GM23338 (cell line): ENCODE measurements at regions not wholly inside any gene's neighbourhood (a gene's known extent, or its start where the extent isn't known, plus 50 kb on each side); places are given as distances from the start of the nearest gene placed in this dataset.

ENCODE experiments used
- ATAC-seq: fragments of 200-7000 bp; cut with Tn5 transposase; 3 replicates; pipeline ENCODE4 v1.9.1; 2020
- DNase-seq: peaks from one replicate; pipeline ENCODE4 v3.0.0-alpha.2; 2015; ENCODE audit warnings: low spot score
- H2AFZ ChIP-seq: fragments of 200-600 bp; sonication (generic); 2 replicates; pipeline ENCODE4 v1.8.0; 2016; ENCODE audit warnings: antibody characterized with exemption, mild to moderate bottlenecking, moderate library complexity
- H3F3A ChIP-seq: fragments of 200-600 bp; sonication (generic); replicated peaks from 2 replicates; pipeline ENCODE4 v1.8.0; 2017; ENCODE audit warnings: antibody characterized with exemption, mixed run types, low read depth
- H3K27ac ChIP-seq: fragments of 200-600 bp; sonication (generic); 2 replicates; pipeline ENCODE4 v1.6.1; 2016; ENCODE audit warnings: low read depth
- H3K27me3 ChIP-seq: fragments of 200-600 bp; sonication (generic); 2 replicates; pipeline ENCODE4 v1.8.0; 2016; ENCODE audit warnings: mild to moderate bottlenecking, mixed run types, moderate library complexity; ENCODE audit not compliant: insufficient read depth
- H3K36me3 ChIP-seq: fragments of 200-600 bp; sonication (generic); 2 replicates; pipeline ENCODE4 v1.8.0; 2016; ENCODE audit warnings: mild to moderate bottlenecking; ENCODE audit not compliant: insufficient read depth
- H3K4me1 ChIP-seq: fragments of 200-600 bp; sonication (generic); 2 replicates; pipeline ENCODE4 v1.8.0; 2016; ENCODE audit warnings: mild to moderate bottlenecking, moderate library complexity; ENCODE audit not compliant: insufficient read depth
- H3K4me2 ChIP-seq: fragments of 200-600 bp; sonication (generic); 2 replicates; pipeline ENCODE4 v1.7.1; 2017; ENCODE audit warnings: mixed run types
- H3K4me3 ChIP-seq: fragments of 200-600 bp; sonication (generic); 2 replicates; pipeline ENCODE4 v1.6.1; 2016; ENCODE audit warnings: mixed run types
- H3K79me2 ChIP-seq: fragments of 200-600 bp; sonication (generic); replicated peaks from 2 replicates; pipeline ENCODE4 v1.8.0; 2017; ENCODE audit warnings: mild to moderate bottlenecking; ENCODE audit not compliant: insufficient read depth
- H3K9me2 ChIP-seq: fragments of 200-600 bp; sonication (generic); 2 replicates; pipeline ENCODE4 v1.8.0; 2017; ENCODE audit not compliant: insufficient read depth
- H4K20me1 ChIP-seq: fragments of 200-600 bp; sonication (generic); replicated peaks from 2 replicates; pipeline ENCODE4 v1.8.0; 2017; ENCODE audit warnings: mild to moderate bottlenecking; ENCODE audit not compliant: insufficient read depth
- H3K27ac Mint-ChIP-seq: 2 replicates; pipeline ENCODE4 v1.8.0; 2020; ENCODE audit warnings: inconsistent platforms, mild to moderate bottlenecking, moderate library complexity, mixed read lengths
- H3K27me3 Mint-ChIP-seq: 3 replicates; pipeline ENCODE4 v1.8.0; 2022; ENCODE audit warnings: low read depth, mild to moderate bottlenecking, moderate library complexity, mixed read lengths, inconsistent platforms; ENCODE audit not compliant: insufficient read depth, poor library complexity
- H3K36me3 Mint-ChIP-seq: 3 replicates; pipeline ENCODE4 v1.8.0; 2021; ENCODE audit warnings: low read depth, mild to moderate bottlenecking, inconsistent platforms, moderate library complexity, mixed read lengths
- H3K4me1 Mint-ChIP-seq: 3 replicates; pipeline ENCODE4 v1.8.0; 2020; ENCODE audit warnings: mild to moderate bottlenecking, inconsistent platforms, mixed read lengths
- H3K4me3 Mint-ChIP-seq: 3 replicates; pipeline ENCODE4 v1.8.0; 2021; ENCODE audit warnings: moderate library complexity, mild to moderate bottlenecking, inconsistent platforms, mixed read lengths
- H3K9me3 Mint-ChIP-seq: 3 replicates; pipeline ENCODE4 v1.8.0; 2020; ENCODE audit warnings: moderate library complexity, mild to moderate bottlenecking, inconsistent platforms, mixed read lengths
- CREB1 ChIP-seq: fragments of 250-450 bp; sonication (Bioruptor Pico); IDR thresholded peaks from 2 replicates; pipeline ENCODE4 v1.5.0; 2020; ENCODE audit warnings: low read depth, mild to moderate bottlenecking, moderate library complexity
- EZH2 ChIP-seq: fragments of 200-600 bp; sonication (generic); IDR thresholded peaks from one replicate; pipeline ENCODE4 v1.8.0; 2017; ENCODE audit warnings: antibody characterized with exemption, mild to moderate bottlenecking, low read depth; ENCODE audit not compliant: unreplicated experiment
- EZH2phosphoT487 ChIP-seq: fragments of 200-600 bp; sonication (generic); IDR thresholded peaks from one replicate; pipeline ENCODE4 v1.8.1; 2018; ENCODE audit warnings: antibody characterized with exemption; ENCODE audit not compliant: unreplicated experiment
- JUNB ChIP-seq: IDR thresholded peaks from one replicate; pipeline ENCODE4 v1.6.1; 2016; ENCODE audit warnings: antibody characterized with exemption; ENCODE audit not compliant: unreplicated experiment
- NANOG ChIP-seq: IDR thresholded peaks from 2 replicates; pipeline ENCODE4 v1.6.1; 2016; ENCODE audit warnings: antibody characterized with exemption, borderline replicate concordance
- POLR2AphosphoS5 ChIP-seq: IDR thresholded peaks from 2 replicates; pipeline ENCODE4 v1.6.1; 2016; ENCODE audit warnings: antibody characterized with exemption, low read depth
- STAT1 ChIP-seq: IDR thresholded peaks from one replicate; pipeline ENCODE4 v1.6.1; 2016; ENCODE audit warnings: antibody characterized with exemption; ENCODE audit not compliant: unreplicated experiment
- ZNF114 ChIP-seq: fragments of 250-450 bp; sonication (Bioruptor Pico); IDR thresholded peaks from 2 replicates; pipeline ENCODE4 v1.5.0; 2020; ENCODE audit warnings: mild to moderate bottlenecking, moderate library complexity
- ZNF331 ChIP-seq: fragments of 250-450 bp; sonication (Bioruptor Pico); IDR thresholded peaks from 2 replicates; pipeline ENCODE4 v1.5.0; 2020; ENCODE audit warnings: low read depth, mild to moderate bottlenecking, moderate library complexity
- ZNF462 ChIP-seq: fragments of 250-450 bp; sonication (Bioruptor Pico); IDR thresholded peaks from 2 replicates; pipeline ENCODE4 v1.5.0; 2020; ENCODE audit warnings: mild to moderate bottlenecking, moderate library complexity
- TF ChIP-seq, protein P1 (sequence below): IDR thresholded peaks from one replicate; pipeline ENCODE4 v1.6.1; 2018; ENCODE audit warnings: antibody characterized with exemption; ENCODE audit not compliant: unreplicated experiment
- TF ChIP-seq, protein P2 (sequence below): IDR thresholded peaks from 2 replicates; pipeline ENCODE4 v1.6.1; 2016; ENCODE audit warnings: antibody characterized with exemption
- TF ChIP-seq, protein P3 (sequence below), 2 experiments: fragments of 200-600 bp in 1 of 2; sonication (generic) in 1 of 2; conservative IDR thresholded peaks; 2 replicates each; pipeline versions ENCODE4 v1.5.1 to v1.6.1; 2016 to 2017; ENCODE audit warnings: antibody characterized with exemption in 2 of 2, low read depth in 2 of 2, mild to moderate bottlenecking in 2 of 2, moderate library complexity in 1 of 2

DNA sequence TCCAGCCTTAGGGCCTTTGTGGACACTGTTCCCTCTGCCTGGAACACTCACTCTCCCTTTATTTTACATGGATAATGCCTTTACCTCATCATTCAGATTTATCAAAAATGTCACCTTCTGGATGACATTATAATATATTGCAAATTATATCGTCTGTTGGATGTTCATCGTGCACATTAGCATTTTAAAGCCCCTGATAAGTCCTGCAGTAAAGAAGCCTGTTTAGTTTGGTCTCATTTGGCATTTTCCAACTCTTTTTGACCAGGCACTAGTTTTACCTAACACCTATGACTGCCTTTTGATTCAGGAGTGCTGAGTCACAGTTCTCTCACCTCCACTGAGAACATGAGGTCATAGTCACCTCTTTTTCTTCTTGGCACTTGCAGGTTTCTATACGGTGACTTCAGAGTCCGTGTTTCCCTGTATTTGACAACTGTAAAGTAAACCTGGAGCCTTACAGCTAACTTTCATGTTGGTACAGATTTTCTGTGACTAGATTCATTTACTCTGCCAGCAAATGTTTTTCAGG, 57.7 kb upstream of the STC2 start:
- Mint-ChIP-seq H3K4me3 (no peak overlapping the region), H3K4me1 (no peaks in the 10 kb centered on the region), H3K36me3 (no peaks in the 10 kb centered on the region), H3K9me3 (no peaks in the 10 kb centered on the region; the same call in 2 of the 3 replicates), H3K27ac (no peak overlapping the region), H3K27me3 (peaks cover 8% of the 10 kb centered on the region)
- Histone ChIP-seq H3K4me3 (no peak overlapping the region), H4K20me1 (no peaks in the 10 kb centered on the region), H3K27ac (no peak overlapping the region), H3K9me2 (no peaks in the 10 kb centered on the region), H3K79me2 (no peaks in the 10 kb centered on the region), H2AFZ (0 out of 2 replicates have a peak overlapping the region, but pooled peaks have one; percentile 38), H3K36me3 (peaks cover 4% of the 10 kb centered on the region; the same call in 1 of the 2 replicates), H3K27me3 (no peaks in the 10 kb centered on the region), H3K4me1 (no peaks in the 10 kb centered on the region), H3F3A (no peaks in the 10 kb centered on the region), H3K4me2 (no peak overlapping the region)
- ATAC-seq (no peak), DNase-seq (no peak)
- TF ChIP-seq ZNF462 (CRISPR knock-in tag) (no peak), EZH2 (no peak), POLR2AphosphoS5 (no peak), CREB1 (no peak), ZNF331 (CRISPR knock-in tag) (no peak), NANOG (no peak), STAT1 (no peak), EZH2phosphoT487 (no peak), ZNF114 (no peak), JUNB (no peak)
- TF ChIP-seq, protein P1, sequence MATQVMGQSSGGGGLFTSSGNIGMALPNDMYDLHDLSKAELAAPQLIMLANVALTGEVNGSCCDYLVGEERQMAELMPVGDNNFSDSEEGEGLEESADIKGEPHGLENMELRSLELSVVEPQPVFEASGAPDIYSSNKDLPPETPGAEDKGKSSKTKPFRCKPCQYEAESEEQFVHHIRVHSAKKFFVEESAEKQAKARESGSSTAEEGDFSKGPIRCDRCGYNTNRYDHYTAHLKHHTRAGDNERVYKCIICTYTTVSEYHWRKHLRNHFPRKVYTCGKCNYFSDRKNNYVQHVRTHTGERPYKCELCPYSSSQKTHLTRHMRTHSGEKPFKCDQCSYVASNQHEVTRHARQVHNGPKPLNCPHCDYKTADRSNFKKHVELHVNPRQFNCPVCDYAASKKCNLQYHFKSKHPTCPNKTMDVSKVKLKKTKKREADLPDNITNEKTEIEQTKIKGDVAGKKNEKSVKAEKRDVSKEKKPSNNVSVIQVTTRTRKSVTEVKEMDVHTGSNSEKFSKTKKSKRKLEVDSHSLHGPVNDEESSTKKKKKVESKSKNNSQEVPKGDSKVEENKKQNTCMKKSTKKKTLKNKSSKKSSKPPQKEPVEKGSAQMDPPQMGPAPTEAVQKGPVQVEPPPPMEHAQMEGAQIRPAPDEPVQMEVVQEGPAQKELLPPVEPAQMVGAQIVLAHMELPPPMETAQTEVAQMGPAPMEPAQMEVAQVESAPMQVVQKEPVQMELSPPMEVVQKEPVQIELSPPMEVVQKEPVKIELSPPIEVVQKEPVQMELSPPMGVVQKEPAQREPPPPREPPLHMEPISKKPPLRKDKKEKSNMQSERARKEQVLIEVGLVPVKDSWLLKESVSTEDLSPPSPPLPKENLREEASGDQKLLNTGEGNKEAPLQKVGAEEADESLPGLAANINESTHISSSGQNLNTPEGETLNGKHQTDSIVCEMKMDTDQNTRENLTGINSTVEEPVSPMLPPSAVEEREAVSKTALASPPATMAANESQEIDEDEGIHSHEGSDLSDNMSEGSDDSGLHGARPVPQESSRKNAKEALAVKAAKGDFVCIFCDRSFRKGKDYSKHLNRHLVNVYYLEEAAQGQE: no peak
- TF ChIP-seq, protein P2, sequence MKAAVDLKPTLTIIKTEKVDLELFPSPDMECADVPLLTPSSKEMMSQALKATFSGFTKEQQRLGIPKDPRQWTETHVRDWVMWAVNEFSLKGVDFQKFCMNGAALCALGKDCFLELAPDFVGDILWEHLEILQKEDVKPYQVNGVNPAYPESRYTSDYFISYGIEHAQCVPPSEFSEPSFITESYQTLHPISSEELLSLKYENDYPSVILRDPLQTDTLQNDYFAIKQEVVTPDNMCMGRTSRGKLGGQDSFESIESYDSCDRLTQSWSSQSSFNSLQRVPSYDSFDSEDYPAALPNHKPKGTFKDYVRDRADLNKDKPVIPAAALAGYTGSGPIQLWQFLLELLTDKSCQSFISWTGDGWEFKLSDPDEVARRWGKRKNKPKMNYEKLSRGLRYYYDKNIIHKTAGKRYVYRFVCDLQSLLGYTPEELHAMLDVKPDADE: no peak
- TF ChIP-seq, protein P3, sequence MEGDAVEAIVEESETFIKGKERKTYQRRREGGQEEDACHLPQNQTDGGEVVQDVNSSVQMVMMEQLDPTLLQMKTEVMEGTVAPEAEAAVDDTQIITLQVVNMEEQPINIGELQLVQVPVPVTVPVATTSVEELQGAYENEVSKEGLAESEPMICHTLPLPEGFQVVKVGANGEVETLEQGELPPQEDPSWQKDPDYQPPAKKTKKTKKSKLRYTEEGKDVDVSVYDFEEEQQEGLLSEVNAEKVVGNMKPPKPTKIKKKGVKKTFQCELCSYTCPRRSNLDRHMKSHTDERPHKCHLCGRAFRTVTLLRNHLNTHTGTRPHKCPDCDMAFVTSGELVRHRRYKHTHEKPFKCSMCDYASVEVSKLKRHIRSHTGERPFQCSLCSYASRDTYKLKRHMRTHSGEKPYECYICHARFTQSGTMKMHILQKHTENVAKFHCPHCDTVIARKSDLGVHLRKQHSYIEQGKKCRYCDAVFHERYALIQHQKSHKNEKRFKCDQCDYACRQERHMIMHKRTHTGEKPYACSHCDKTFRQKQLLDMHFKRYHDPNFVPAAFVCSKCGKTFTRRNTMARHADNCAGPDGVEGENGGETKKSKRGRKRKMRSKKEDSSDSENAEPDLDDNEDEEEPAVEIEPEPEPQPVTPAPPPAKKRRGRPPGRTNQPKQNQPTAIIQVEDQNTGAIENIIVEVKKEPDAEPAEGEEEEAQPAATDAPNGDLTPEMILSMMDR (conservative IDR thresholded peaks at IDR 0.05; ENCODE audit: low read depth in 2 of 2): no peak
